Mammary epithelial cell (primary cell): ENCODE measurements at regions not wholly inside any gene's neighbourhood (a gene's known extent, or its start where the extent isn't known, plus 50 kb on each side); places are given as distances from the start of the nearest gene placed in this dataset.
"Not testable (repeated sequence)": the region's sequence is repeated elsewhere in the genome, so short reads cannot be mapped to it uniquely, and the experiment has no call there.

Experiments
- CTCF ChIP-seq, 2 donors: IDR thresholded peaks in 1 of 2; conservative IDR thresholded peaks in 1 of 2; 2 replicates each; pipeline ENCODE4 v1.5.1; 2011 to 2012; ENCODE audit warnings: inconsistent platforms in 2 of 2, low read length in 2 of 2, mild to moderate bottlenecking in 2 of 2, control low read depth in 1 of 2, low read depth in 1 of 2; ENCODE audit not compliant: insufficient read depth in 1 of 2; ENCODE audit errors: extremely low read depth in 1 of 2
- EZH2 ChIP-seq: IDR thresholded peaks from 2 replicates; pipeline ENCODE4 v1.6.1; 2012; ENCODE audit warnings: low read length, inconsistent platforms, borderline replicate concordance

- not testable (repeated sequence) for TF ChIP-seq CTCF (conservative IDR thresholded peaks at IDR 0.05 in 1 of 2, IDR thresholded peaks at IDR 0.05 in 1 of 2; ENCODE audit: extremely low read depth in 1 of 2, insufficient read depth in 1 of 2, low read depth in 1 of 2, low read length in 2 of 2); EZH2
Observed at GRCh38 chr3:91383100-91383894, 2275.9 kb downstream of the EPHA3 start.
